Thyroid gland (tissue), 4 donors: ENCODE measurements at regions not wholly inside any gene's neighbourhood (a gene's known extent, or its start where the extent isn't known, plus 50 kb on each side); places are given as distances from the start of the nearest gene placed in this dataset.

Experiments
- CTCF ChIP-seq, 6 experiments: fragments of 200-600 bp in 3 of 6; fragments of 450-650 bp in 3 of 6; sonication (generic) in 3 of 6; IDR thresholded peaks; one replicate each; pipeline ENCODE4 v1.5.1; 2016 to 2019; ENCODE audit warnings: antibody characterized with exemption in 6 of 6, mild to moderate bottlenecking in 2 of 6, inconsistent platforms in 1 of 6, moderate library complexity in 1 of 6
- POLR2A ChIP-seq, 2 donors: fragments of 450-650 bp; IDR thresholded peaks; one replicate each; pipeline ENCODE4 v1.6.1; 2017; ENCODE audit warnings: antibody characterized with exemption in 2 of 2, mild to moderate bottlenecking in 2 of 2, moderate library complexity in 1 of 2

GRCh38 chr9:81480828-81481604, 208.3 kb downstream of the TLE1 start:
- TF ChIP-seq CTCF (IDR thresholded peaks at IDR 0.05) (no peak), POLR2A (IDR thresholded peaks at IDR 0.05) (no peak)
